ENCODE measurements at regions not wholly inside any gene's neighbourhood (a gene's known extent, or its start where the extent isn't known, plus 50 kb on each side); places are given as distances from the start of the nearest gene placed in this dataset.

DNA sequence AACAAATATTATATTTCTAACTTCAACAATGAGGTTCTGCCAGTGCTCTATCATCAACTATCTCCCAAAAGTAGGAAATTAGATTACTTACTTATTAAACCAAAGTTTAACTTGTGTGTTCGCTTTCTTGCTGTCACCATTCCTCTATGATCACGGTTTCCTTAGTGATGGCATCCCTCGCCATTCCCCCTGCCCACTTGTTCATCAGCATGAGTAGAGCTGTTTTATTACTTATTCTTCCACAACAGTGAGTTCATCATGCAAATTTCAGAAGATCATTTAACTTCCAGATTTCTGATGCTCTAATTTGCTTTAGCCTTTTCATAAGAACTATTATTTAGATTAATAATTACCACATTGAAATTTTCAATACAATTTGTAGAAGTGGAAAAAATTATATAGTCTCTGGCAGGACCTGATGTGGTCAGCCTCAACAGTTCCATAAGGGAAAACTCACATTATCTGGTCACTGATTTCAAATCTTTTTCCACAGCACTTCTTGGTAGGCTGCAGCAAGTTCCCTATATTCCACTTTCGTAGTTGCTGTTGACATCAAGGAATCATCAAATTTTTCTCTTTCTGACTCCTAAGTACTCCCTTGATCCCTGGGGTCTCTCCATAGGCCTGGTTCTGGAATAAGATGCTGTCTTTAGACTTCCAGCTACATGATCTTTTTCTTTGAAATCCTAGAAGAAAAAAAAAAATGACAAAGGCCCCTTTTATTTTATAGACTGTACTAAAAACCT is 174.6 kb downstream of the RASSF9 start:
- H3K9me3 ChIP-seq: no peaks in the 10 kb centered on the region
- WGBS: 83% methylated on average over 4 of the region's 4 CpGs
- intact Hi-C loops (cut with DNase I): no loop called here
- TF ChIP-seq, protein P1, sequence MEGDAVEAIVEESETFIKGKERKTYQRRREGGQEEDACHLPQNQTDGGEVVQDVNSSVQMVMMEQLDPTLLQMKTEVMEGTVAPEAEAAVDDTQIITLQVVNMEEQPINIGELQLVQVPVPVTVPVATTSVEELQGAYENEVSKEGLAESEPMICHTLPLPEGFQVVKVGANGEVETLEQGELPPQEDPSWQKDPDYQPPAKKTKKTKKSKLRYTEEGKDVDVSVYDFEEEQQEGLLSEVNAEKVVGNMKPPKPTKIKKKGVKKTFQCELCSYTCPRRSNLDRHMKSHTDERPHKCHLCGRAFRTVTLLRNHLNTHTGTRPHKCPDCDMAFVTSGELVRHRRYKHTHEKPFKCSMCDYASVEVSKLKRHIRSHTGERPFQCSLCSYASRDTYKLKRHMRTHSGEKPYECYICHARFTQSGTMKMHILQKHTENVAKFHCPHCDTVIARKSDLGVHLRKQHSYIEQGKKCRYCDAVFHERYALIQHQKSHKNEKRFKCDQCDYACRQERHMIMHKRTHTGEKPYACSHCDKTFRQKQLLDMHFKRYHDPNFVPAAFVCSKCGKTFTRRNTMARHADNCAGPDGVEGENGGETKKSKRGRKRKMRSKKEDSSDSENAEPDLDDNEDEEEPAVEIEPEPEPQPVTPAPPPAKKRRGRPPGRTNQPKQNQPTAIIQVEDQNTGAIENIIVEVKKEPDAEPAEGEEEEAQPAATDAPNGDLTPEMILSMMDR (IDR thresholded peaks at IDR 0.05): no peak
- TF ChIP-seq POLR2A (IDR thresholded peaks at IDR 0.05; ENCODE audit: low read depth) (no peak), POLR2AphosphoS5 (IDR thresholded peaks at IDR 0.05) (no peak), EP300 (IDR thresholded peaks at IDR 0.05) (no peak)
- H3K4me3 ChIP-seq: no peak overlapping the region
- H3K27me3 ChIP-seq: no peaks in the 10 kb centered on the region
- no peak for DNase-seq (ENCODE audit: extremely low spot score)
- no peak overlapping the region for H3K27ac ChIP-seq (replicated peaks in 1 of 4)
- no peaks in the 10 kb centered on the region for H3K4me1 ChIP-seq
- H3K36me3 ChIP-seq: no peaks in the 10 kb centered on the region

DNA sequence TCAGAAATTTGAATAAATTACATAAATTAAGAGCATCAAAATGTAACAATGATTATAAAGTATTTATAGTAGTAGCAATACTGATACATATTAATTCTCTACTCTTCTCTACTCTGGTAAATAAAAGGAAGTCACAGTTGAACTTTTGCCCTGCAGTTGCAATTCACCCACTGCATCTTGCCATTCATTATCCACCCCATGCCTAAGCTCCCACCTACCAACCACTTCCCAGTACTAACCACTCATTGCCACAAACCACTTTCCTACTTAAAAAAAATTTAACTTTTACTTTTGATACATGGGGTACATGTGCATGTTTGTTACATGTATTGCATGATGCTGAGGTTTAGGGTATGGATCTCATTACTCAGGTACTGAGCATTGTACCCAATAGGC is 174.0 kb downstream of the RASSF9 start:
- Histone ChIP-seq H3K27me3 (no peaks in the 10 kb centered on the region), H3K4me3 (no peak overlapping the region), H3K36me3 (no peaks in the 10 kb centered on the region), H3K9me3 (no peaks in the 10 kb centered on the region), H3K27ac (replicated peaks in 1 of 4) (no peak overlapping the region), H3K4me1 (no peaks in the 10 kb centered on the region)
- intact Hi-C loops (cut with DNase I): no loop called here
- no peak for DNase-seq (ENCODE audit: extremely low spot score)
- TF ChIP-seq POLR2AphosphoS5 (IDR thresholded peaks at IDR 0.05) (no peak), POLR2A (IDR thresholded peaks at IDR 0.05; ENCODE audit: low read depth) (no peak), EP300 (IDR thresholded peaks at IDR 0.05) (no peak)
- TF ChIP-seq, protein P1 (IDR thresholded peaks at IDR 0.05): no peak

DNA sequence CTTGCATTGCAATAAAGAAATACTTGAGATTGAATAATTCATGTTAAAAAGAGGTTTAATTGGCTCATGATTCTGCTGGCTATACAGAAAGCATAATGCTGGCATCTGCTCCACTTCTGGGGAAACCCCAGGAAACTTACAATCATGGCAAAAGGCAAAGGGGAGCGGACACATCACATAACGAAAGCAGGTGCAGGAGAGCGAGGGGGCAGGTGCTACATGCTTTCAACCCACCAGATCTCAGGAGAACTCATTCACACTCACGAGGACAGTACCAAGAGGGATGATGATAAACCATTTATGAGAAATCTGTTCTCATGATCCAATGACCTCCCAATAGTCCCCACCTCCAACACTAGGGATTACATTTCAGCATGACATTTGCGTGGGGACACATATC is 172.6 kb downstream of the RASSF9 start:
- TF ChIP-seq POLR2A (IDR thresholded peaks at IDR 0.05; ENCODE audit: low read depth): no peak
- no peaks in the 10 kb centered on the region for H3K9me3 ChIP-seq
- no peak for DNase-seq (ENCODE audit: extremely low spot score)
- H3K36me3 ChIP-seq: no peaks in the 10 kb centered on the region
- no peak overlapping the region for H3K4me3 ChIP-seq
- H3K27me3 ChIP-seq: no peaks in the 10 kb centered on the region
- H3K27ac ChIP-seq (replicated peaks in 1 of 4): no peak overlapping the region
- no peaks in the 10 kb centered on the region for H3K4me1 ChIP-seq
- intact Hi-C loops (cut with DNase I): no loop called here
- WGBS: 74% methylated on average over 5 of the region's 5 CpGs

DNA sequence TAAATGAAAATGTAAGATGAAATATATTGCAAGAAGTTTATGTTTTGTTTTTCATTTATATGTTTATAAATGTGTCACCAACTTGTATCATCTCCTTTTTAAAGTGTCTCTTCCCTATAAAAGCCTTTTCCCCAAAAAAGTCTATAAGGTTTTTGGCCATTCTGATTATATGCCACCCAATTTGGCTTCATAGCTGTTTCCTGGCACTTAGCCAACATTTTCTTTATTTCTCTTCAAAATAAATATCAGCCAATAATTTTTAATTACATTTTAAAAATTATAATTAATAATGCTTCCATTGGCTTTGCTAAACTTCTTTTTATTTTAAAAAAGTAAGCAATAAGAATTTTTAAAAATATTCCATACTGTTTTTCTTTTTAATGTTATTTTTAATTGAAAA is 171.8 kb downstream of the RASSF9 start:
- Histone ChIP-seq H3K27me3 (no peaks in the 10 kb centered on the region), H3K27ac (replicated peaks in 1 of 4) (no peak overlapping the region), H3K4me3 (no peak overlapping the region), H3K36me3 (no peaks in the 10 kb centered on the region), H3K9me3 (no peaks in the 10 kb centered on the region), H3K4me1 (no peaks in the 10 kb centered on the region)
- no peak for TF ChIP-seq EP300 (IDR thresholded peaks at IDR 0.05)
- DNase-seq (ENCODE audit: extremely low spot score): no peak
- intact Hi-C loops (cut with DNase I): no loop called here

DNA sequence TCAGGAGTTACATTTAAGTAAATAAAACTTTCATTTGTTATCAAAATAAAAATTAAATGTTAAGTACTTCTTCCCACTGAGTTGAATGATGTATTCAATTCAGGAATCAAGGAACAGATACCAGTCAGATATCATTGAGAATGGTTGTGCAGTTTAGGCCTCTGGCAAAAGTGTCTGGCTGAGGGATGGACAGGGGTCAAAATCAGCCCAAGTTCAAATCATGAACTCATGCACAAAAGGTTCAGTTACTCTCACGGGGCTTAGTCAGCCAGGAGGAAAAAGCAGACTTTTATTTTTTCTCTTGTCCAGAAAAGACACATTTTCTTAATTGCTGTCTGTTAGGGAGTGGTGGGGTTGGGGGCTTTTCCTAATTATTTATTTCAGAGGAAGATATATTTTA is 166.3 kb downstream of the RASSF9 start:
- WGBS: 56% methylated on average over 1 of the region's 1 CpG
- H3K27me3 ChIP-seq: no peaks in the 10 kb centered on the region

More for the DNA sequence above, 166.3 kb downstream of the RASSF9 start:
- TF ChIP-seq POLR2AphosphoS5 (IDR thresholded peaks at IDR 0.05): no peak
- no peak for TF ChIP-seq POLR2A (IDR thresholded peaks at IDR 0.05; ENCODE audit: low read depth)
- TF ChIP-seq, protein P1 (IDR thresholded peaks at IDR 0.05): no peak
- TF ChIP-seq EP300 (IDR thresholded peaks at IDR 0.05): no peak
- Histone ChIP-seq H3K27ac (replicated peaks in 1 of 4) (no peak overlapping the region), H3K9me3 (no peaks in the 10 kb centered on the region), H3K4me3 (no peak overlapping the region), H3K4me1 (no peaks in the 10 kb centered on the region), H3K36me3 (no peaks in the 10 kb centered on the region)
- no peak for DNase-seq (ENCODE audit: extremely low spot score)
- intact Hi-C loops (cut with DNase I): no loop called here

Data from esophagus muscularis mucosa (tissue), 4 donors.